ENCODE measurements at regions not wholly inside any gene's neighbourhood (a gene's known extent, or its start where the extent isn't known, plus 50 kb on each side); places are given as distances from the start of the nearest gene placed in this dataset.

- no peak for TF ChIP-seq SP1 (IDR thresholded peaks at IDR 0.05)
- no peak for TF ChIP-seq ARNT (IDR thresholded peaks at IDR 0.05)
- TF ChIP-seq SUZ12 (IDR thresholded peaks at IDR 0.05) = no peak
- TF ChIP-seq FOXM1 (IDR thresholded peaks at IDR 0.05; ENCODE audit: borderline replicate concordance) = no peak
- no peak for TF ChIP-seq TARDBP (IDR thresholded peaks at IDR 0.05)
- no peak for TF ChIP-seq BHLHE40 (IDR thresholded peaks at IDR 0.05; ENCODE audit: borderline replicate concordance)
- TF ChIP-seq, protein P1, sequence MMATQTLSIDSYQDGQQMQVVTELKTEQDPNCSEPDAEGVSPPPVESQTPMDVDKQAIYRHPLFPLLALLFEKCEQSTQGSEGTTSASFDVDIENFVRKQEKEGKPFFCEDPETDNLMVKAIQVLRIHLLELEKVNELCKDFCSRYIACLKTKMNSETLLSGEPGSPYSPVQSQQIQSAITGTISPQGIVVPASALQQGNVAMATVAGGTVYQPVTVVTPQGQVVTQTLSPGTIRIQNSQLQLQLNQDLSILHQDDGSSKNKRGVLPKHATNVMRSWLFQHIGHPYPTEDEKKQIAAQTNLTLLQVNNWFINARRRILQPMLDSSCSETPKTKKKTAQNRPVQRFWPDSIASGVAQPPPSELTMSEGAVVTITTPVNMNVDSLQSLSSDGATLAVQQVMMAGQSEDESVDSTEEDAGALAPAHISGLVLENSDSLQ (IDR thresholded peaks at IDR 0.05) = no peak
Observed at GRCh38 chr17:13792314-13792713, 190.6 kb upstream of the HS3ST3A1 start.
